HG02610 (cell line): ENCODE measurements at regions not wholly inside any gene's neighbourhood (a gene's known extent, or its start where the extent isn't known, plus 50 kb on each side); places are given as distances from the start of the nearest gene placed in this dataset.
"Not testable (repeated sequence)": the region's sequence is repeated elsewhere in the genome, so short reads cannot be mapped to it uniquely, and the experiment has no call there.

Source experiments
- ATAC-seq: cut with Tn5 transposase; IDR thresholded peaks from one replicate; pipeline ENCODE4 v1.9.1; 2021; ENCODE audit warnings: mild to moderate bottlenecking, moderate library complexity; ENCODE audit not compliant: unreplicated experiment

DNA sequence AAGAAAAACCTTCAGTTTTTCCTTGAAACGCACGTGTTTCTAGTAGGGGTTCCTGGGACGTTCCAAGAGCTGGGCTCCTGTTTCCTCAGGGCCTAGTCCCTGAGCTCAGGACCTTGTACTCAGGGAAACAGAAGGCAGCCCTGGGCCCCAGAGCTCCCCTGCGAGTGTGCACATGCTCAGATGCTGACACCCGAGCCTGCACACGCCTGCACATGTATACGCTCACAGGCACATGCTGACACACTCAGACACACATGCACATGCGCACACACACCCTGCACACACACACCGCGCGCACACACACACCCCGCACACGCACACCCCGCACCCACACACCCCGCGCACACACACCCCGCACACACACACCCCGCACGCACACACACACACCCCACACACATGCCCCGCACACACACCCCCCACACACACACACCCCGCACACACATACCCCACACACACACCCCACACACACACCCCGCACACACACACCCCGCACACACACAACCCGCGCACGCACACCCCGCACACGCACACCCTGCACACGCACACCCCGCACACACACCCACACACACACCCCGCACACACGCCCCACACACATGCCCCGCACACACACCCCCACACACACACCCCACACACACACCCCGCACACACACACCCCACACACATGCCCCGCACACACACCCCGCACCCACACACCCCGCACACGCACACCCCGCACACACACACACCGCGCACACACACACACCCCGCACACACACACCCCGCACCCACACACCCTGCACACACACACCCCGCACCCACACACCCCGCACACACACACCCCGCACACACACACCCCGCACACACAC is 52.2 kb downstream of the CALML3 start:
- ATAC-seq: no peak

DNA sequence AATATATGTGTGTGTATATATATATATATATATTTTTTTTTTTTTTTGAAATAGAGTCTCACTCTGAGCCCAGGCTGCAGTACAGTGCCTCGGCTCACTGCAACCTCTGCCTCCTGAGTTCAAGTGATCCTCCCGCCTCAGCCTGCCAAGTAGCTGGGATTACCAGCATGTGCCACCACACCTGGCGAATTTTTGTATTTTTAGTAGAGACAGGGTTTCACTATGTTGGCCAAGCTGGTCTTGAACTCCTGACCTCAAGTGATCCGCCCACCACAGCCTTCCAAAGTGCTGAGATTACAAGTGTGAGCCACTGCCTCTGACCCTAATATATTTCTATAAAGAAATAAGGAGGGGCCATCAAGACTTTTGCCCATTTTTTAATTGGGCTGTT is 55.3 kb downstream of the CALML3 start:
- ATAC-seq: not testable (repeated sequence)

DNA sequence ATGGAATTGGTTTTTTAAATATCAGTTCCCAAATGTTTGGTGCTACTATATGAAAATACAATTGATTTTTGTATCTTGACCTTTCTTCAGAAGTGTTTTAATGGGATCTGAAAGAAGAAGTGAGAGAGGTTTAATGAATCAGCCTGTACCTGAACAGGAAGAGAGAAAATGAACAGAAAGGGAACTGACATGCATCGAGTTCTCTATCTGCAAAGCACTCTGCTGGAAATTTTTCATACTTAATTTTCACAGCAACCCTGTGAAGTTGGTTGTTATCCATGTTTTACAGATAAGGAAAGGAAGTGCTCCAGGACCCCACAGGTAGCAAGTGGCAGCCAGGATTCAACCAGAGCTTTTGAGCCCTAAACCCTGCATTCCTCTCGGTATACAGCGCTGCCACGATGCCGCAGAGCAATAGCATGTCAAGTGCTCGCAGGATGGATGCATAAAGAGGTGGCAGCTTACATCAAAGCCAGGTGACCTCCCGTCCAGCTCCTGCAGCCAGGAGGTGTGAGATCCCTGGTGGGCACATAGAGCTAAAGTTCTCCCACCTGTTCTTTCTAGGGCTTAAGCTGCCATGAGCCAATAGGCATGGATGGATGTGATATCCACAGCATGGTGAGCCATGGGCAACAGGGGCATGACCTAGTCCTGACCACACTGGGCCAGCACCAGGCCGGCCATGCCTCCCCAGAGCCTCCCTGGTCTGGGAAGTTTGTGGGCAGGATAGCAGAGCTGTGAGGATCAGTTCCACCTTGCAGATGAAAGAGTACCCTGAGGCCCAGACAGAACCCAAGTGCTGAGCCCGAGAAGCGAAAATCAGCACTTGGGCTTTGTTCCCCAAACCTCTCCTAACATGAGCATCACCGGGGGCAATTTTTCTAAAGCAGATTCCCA is 57.2 kb downstream of the CALML3 start:
- ATAC-seq: peak; percentile 66

DNA sequence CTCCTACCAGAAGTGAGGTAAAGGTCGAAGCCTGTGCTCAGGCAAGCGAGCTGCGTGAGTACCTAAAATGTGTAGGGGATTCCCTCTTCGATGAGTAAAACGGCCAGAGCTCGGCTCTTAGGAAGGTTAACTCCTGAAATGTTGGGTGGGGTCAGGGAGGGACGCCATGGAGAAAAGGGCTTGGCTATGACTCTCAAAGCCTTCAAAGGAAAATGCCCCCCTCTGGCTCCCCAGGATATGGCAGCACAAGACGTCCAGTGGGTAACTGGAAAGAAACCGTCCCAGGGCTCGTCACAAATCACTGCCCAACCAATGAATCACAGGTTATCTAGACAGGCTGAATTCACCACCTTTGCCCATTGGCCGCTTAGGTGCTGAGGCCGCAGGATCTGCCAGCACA is 58.0 kb downstream of the CALML3 start:
- no peak for ATAC-seq

DNA sequence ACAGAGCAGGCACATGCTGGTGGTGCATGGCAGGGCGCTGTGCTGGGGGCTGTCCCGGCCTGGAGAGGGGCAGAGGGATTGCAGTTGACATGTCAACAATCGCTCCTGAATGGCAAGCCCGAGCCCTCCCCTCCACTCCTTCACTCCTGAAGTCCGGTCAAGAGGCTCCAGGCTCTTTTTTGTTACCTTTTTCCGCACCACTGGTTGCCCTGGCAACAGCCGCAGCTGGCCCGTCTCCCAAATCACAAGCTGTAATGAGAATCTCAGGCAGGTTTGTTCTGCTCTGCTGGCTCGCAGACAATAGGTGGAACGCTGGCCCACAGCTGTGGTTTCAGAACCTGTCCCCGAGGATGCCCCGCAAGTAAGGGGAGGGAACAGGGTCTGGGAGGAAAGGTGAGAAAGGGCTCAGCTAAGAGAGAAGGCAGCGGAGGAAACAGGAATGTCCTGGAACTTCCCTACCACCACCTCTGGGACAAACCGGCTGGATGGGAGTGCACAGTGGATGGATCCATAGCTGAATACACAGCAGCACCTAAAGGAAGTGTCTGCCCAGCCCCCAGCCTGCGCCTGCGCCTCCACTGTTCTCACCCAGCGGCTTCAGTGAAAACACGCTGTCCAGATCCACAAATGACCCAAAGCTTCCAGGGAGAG is 58.9 kb downstream of the CALML3 start:
- no peak for ATAC-seq

DNA sequence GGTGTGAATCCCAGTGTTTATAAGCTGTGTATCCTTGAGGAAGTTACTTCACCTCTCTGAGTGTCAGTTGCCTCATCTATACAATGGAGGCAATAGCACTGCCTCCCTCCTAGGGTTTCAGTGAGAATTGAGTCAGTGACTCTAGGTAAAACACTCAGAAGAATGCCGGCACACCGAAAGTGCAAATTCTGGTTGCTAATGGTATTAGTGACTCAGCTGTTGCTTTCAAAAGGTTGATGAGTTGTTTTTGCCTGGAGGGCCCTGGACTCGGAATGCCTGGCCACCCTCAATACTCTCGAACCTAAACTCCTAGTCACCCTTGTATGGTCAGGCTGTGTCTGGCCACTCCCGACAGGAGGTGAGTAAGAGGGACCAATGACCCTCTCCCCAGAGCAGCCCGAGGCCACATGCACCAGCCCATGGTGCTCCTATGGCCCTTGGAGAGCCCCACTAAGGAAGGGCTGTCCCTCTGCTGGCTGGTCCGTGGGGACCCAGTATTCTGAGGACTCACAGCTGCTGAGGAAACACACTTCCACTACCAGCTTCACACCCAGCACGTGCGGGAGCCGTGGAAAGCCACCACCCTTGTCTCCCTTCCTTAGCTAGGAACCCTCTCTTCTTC is 60.2 kb downstream of the CALML3 start:
- ATAC-seq: no peak

DNA sequence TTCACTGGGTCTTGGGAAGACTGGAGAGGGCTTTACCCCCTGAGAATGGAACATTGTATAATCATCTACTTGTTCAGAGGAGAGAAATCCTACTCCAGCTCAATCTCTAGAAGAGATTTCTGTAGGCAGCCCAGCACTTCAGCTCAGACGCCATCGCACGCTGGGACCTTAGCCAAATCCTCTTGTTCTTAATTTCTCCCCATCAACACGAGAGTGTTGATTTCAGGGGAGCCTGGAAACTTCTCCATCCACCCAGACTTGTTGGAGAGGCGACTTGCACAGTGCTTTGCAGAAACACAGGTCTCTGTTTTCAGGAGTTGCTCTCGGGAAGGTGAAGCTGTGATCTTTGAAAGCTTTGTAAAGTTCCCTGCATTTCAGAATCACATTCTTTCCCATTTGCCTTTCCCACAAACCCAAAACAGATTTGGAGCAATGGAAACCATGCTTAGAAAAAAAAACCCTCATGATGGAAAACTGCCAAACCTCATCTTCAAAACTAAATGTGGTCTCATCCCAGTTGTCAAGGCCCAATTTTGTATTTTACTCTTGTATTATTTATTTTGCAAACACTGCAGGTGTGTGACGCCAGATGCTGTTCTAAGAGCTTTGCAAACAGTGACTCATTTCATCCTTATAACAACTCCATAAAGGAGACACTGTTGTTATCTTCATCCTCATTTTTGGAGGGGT is 60.9 kb downstream of the CALML3 start:
- no peak for ATAC-seq

DNA sequence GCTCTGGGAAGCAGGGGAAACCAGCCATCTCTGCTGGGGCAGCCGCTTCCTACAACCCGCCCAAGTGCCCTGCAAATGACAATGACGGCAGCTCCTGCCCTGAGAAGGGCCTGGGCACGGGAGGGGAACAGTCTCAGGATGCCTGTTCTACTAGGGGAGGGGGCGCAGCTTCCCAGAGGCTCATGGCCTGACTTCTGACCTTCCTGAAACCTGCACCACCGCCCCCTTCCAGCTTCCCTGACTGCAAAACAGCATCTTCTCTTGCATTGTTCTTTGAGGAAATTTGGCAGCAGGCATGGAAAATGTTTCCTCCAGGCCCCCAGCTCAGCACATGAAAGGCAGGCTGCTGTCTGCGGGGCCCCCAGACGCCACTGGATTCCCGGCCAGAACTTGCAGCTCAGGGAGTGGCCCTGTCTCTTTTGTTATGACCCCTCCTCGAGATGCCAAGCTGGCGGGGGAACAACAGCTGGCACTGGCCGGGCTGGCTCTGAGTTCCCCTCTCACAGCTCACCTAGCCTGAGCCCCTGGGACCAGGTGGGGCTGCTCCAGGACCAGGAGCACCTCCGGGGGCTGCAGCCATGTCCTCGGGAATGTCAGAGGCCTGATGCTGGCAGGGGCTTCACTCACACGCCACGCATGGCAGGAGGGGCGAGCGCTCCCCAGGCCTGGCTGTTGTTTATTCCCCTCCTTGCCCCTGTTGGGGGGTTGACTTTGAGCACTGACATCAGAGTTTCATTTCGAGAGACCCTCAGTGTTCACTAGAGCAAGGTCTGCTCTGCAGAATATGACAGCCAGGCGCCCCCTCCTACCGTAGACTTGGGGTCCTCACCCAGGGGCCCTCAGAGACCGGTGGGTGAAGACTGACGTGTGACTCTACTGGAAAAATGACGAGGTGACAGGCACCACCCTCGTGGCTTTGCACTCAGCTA is 62.7 kb downstream of the CALML3 start:
- no peak for ATAC-seq

DNA sequence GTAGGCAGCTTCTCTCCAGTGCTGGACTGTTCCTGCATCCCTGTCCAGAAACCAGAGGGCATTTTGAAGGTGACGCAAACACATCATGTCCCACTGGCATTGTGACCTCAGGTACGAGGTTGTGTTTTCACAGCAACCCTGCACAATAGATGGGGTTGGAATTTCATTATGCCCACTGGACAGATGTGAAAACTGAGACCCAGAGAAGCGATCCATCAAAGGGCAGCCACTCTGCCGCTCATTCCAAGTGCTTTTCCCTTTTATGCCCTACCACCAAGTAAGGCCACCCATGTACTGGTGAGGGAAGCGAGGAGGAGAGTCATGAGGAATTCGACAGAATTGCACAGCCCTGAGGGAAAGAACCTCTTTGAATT is 63.3 kb downstream of the CALML3 start:
- ATAC-seq: no peak

DNA sequence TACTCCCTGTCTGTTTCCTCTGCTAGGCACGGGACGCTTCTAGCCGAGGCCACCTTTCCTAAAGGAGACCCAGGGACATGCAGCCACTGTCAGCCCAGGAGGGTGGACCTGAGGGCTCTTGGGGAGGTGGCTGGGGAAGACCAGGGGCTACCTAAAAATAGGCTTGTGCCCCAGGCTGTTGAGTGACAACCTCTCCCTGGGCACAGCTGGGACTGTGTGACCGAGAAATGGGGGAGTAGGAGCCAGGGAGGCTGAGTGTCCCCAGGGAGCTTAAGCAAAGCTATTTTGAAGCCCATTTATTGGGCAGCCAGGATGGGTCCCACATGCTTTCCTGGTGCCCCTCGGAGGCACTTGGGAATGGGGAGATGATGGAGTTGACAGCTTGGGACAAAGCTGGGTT is 63.8 kb downstream of the CALML3 start:
- no peak for ATAC-seq
